Inflammatory macrophage treated with lipopolysaccharide for 1 hour (primary cell): ENCODE measurements at regions not wholly inside any gene's neighbourhood (a gene's known extent, or its start where the extent isn't known, plus 50 kb on each side); places are given as distances from the start of the nearest gene placed in this dataset.

Experiments
- DNase-seq, 2 donors: peaks; one replicate each; pipeline ENCODE4 v3.0.0-alpha.2; 2020 to 2022

DNA sequence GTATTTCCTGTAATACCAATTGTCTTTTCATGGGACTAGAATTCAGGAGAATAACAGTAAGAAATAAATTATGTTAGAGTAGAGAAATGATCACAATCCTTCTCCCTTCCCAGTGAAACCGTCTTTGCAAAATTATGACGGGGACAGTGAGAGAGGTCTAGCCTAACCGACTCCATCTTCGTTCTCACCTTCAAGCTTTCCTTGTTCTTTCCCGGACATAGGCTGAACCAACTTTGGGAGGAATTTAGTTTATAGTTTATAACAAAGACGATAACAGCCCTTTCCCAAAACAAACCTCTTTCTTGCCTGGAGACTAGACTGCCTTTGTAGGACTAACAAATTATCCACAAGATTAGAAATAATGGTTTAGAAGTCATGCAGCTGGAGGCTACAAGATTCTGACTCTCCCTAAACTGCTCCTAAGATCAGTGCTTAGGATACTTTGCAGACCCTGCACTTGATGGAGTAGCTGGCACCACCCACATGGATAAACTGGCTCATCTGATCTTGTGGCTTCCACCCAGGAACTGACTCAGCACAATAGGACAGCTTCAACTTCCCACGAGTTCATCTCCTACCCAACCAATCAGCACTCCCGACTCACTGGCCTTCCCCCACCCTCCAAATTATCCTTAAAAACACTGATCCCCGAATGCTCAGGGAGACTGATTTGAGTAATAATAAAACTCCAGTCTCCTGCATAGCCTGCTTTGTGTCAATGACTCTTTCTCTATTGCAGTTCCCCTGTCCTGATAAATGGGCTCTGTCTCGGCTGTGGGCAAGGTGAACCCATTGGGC lies 521.2 kb upstream of the TBX3 start:
- DNase-seq: no peak

DNA sequence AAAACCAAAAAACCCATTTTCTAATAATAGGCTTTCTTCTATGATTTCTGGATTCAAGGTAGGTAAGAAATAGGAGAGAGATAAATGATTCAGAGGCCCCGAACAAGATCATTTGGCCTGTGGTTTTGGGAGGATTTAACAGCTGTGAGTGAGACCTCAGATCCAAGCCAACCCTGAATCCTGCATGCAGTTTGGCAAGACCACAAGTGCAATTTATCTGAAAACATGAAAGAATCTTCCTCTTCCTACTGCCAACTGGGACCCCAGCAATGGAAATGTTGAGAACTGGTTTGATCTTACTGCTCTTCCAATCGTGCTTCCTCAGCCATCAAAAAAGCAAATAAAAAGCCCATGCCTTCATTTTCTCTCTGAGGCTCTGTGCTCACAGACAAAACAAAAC lies 519.7 kb upstream of the TBX3 start:
- DNase-seq: no peak

DNA sequence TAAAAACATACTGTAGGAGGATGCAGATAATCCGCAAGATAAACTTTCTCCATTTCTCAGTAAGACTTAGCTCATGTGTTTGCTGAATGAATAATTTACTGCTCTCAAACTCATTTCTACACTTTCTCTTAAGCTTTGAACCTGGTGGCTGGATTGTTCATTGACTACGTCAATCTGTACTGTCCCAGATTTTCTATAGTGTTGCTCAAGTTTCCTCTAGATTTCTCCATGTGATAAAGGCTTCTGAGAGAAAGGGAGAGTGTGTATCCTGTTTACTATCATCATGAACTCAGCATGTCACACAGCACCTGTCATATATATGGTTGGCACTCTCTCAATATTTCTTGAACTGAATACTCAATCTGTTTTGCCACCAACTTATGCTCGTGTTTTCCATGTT lies 518.0 kb upstream of the TBX3 start:
- no peak for DNase-seq

DNA sequence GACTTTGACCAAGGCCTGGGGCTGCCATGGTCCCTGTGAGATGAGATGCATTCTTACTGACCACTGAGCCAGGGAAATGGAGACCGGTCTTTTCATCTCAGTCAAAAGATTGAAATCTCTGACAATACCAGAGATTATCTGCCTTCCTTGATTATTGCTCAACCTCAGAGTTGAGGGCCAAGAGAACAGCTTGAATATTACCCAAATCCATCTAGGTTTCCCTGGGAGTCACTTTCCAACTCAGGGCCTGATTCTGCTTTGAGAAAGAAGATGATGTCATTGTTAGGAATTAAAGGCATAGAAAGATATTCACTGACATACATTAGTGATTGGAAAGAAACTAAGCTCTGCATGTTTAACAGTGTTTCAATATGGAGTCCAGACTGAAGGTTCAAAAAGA lies 515.9 kb upstream of the TBX3 start:
- DNase-seq: no peak

DNA sequence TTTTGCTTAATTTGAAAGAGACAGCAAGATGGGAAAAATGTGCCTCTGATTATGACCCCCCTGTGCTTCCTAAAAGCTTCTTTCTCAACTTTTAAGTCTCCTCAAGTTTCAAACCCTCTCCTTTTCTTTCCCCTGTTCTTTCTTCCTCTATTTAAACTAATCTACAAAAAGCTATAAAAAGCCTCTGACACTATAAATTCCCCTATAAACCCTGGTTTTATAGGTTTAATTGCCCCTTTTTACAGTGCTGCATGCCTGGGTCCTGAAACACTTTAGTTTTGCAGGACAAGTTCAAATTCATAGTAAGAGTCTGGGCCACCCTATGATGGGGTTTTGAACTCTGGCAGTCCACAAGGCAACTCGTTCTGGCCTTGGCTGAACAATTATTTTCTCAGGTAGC lies 510.9 kb upstream of the TBX3 start:
- DNase-seq: no peak

DNA sequence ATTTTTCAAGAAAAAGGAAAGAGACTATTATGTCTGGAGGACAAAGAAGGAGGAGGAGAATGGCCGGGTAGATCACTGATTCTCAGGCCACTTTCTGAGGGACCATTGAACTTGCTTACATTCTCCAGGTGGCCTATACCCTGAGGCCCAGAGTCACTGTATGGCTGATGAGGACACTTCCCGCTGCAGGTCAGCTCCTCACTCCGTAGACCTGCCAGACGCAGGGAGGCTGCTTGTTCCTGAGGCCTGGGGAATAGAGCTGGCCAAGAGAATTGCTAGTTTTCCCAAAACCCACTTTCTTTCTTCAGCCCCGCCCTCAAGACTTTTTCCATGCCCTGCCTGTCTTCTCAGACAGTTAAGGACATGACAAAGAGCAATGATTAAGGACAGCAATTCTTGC lies 510.5 kb upstream of the TBX3 start:
- no peak for DNase-seq

DNA sequence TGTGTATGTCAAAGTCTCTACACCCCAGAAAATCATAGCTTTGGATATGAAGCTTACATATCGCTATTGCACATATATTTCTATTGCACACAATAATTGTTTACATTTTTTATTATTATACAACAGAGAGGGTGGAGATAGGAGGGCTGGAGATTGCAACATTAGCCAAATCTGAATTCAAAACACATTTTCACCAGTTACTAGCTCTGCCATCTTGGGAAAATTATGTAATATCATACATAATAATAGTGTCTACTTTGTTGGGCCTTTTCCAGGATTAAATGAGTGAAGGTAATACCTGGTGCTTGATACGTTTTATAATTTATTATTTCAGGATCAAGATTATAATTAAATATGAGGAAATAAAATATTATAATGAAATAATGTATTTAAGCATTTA lies 507.4 kb upstream of the TBX3 start:
- no peak for DNase-seq

DNA sequence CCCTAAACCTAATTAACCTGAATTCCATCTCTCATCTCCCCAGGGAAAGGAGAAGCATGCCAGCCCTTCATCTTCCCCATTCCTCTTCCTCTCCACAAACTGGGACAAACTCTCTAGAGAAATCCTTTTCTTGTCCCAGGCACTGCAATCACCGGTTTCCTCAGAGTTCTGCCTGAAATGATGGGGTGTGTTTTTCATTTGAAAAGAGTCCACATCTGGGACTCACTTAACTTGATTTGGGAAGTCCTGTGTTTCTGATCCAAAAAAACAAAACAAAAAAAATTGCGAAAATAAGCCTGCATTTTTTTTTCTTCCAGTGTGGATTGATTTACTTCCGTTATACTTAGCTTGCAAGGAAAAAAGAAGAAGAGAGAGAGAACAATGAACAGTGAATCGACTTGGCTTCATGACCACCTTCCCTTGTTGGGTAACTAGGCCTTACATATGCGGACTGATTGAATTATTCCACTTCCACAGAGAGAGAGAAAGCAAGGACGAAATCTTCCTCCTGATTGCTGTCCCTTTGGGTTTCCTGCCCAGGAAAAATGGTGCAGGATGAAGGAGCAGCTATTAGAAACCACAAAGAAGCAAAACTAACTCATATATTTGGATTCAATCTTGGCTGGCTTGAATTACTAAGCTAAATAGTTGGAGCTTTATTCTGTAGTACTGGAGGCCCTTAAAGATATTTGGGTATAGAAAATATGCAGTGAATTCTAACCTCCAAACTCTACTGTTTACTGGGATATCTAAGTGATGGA lies 506.2 kb upstream of the TBX3 start:
- no peak for DNase-seq

DNA sequence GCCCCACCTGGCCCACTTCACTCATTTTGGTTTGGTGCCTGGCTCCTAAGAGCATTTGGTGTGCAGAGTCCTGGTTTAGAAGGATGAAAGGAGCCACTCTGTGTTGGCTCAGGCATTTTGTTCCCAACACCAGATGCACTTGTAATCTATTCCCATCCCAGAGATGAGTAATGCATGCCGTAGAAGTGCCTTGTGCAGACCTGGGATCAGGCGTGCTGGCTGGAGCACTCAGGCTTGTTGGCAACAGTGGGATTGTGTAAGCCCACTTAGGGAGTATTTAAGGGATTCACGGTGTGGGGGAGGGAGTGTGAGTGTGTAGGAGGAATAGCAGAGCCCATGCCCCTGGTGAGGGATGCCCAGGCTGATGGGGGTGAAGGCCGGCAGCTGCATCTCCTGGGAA lies 501.5 kb upstream of the TBX3 start:
- DNase-seq: no peak

DNA sequence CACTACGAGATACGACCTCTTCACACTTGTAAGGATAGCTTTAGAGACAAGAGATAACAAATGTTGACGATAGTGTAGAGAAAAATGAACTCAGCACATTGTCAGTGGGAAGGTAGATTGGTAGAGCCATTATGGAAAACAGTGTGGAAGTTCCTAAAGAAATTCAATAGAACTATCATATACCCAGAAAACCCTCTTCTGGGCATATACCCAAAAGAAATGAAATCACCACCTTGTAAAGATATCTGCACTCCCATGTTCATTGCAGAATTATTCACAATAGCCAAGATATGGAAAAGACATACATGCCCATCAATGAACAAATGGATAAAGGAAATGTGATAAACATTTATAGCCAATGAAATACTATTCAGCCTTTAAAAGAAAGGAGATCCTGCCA lies 499.8 kb upstream of the TBX3 start:
- DNase-seq: no peak

DNA sequence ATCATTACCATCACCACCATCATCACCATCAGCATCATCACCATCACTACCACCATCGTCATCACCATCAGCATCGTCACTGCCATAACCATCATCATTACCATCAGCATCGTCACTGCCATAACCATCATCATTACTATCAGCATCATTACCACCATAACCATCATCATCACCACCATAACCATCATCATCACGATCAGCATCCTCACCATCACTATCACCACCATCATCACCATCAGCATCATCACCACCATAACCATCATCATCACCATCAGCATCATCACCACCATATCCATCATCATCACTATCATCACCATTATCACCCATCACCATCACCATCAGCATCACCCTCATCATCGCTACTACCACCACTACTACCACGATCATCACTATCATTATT lies 493.9 kb upstream of the TBX3 start:
- DNase-seq: no peak

DNA sequence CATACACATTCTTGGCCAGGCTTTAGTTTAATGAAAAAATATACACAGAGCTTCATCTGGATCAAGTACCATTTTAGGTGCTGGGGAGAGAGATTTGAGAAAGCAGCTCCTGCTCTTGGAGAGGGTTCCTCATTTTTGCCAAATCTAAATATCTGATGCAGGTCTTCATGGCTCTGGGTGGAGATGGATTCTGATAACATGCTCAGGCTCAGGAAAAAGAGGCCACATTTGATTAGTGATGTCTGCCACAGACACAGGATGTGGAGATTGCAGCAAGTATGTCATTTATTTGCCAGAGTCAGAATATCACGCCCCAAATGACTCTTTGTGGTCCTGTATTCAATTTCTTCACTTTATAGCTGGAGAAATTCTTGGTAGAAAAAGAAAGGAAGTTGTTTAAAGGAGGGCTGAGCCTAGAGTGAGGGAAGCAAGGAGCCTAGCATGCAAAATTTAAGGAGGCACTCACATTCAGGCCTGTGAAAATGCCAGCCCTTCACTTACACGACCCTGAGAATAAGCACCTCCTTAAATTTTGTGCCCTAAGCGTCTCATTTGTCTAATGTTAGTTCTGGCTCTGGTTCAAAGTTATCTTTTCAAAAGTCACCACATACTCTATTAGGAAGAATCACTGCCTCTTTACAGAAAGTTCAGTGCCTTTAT lies 492.9 kb upstream of the TBX3 start:
- no peak for DNase-seq

DNA sequence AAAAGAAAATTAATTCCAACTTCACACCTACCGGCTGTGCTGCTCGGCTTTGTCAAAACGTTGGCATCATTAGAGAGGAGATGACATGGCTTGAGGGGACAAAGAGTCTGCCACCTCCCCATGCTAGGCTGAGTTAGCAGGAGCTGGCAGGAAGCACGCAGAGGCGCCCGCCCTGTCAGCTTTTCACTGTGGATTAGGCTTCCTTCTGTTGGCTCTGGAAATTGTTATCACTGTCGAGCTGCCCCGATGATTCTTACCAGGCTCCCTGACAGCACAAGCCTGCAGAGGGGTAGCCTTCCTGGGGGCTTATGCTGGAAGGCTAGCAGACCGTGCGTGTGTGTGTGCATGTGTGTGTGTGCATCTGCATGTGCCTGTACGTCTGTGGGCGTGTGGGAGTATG lies 490.9 kb upstream of the TBX3 start:
- DNase-seq: no peak

DNA sequence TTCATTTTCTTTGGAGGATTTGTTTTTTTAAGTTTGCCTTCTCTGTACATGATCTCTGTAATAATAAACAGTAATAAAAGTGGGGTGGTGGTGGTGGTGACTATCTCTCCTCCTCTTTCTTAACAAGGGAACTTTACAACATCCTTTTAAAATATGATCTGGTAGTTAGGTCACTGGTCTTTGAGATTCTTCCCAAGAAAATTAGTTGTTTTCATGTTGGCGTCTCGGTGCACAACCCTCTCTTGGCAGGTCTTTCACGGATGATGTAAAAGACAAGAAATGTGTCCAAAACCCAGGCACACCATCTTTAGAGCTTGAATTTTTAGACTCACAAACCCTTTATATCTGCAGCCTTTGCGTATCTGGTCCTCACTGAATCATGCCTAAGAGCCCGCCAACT lies 488.5 kb upstream of the TBX3 start:
- DNase-seq: no peak

DNA sequence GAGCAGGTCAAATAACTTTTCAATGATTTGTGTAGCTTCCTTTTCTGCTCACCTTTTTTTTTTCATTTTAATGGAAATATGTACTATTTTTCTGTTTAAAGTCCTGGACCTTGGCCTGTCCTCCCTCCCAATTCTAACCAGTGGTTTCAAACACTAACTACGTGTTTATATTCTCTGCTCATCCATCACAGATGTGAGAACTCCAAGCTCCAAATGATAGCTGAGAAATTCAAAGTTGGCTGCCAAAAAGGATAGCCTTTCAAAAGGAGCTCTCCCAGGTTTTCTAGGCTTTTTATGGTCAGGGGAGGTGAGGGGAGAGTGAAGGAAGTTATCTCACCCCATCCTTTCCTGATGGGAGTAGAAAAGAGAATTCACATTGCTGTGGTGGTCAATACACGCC lies 486.0 kb upstream of the TBX3 start:
- DNase-seq: no peak

DNA sequence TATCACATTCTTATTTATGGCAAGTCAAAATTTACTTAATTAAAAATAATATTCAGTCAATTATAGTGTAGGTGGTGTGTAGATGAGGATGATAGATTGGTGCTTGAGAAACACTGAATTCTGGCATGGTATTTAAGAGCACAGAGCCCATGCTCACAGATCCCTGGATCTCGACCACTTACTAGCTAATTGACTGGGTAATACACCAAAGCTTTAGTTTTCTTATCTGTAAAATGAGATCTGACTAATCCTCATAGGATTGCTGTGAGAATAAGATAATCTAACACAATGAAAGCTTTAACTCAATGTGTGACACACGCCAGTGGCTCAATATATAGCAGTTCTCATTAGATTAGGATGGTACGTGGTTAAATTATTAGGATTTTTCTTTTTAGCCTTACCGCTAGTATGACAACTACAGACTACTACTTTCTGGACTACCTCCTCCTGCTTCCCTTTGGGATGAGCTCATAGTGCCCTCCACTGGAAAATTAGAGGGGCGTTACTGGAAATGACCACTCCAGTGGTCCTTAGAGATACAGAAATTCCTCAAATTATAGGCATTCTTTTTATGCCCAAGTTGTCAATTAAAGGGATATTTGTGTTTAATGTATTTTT lies 482.8 kb upstream of the TBX3 start:
- DNase-seq: no peak

DNA sequence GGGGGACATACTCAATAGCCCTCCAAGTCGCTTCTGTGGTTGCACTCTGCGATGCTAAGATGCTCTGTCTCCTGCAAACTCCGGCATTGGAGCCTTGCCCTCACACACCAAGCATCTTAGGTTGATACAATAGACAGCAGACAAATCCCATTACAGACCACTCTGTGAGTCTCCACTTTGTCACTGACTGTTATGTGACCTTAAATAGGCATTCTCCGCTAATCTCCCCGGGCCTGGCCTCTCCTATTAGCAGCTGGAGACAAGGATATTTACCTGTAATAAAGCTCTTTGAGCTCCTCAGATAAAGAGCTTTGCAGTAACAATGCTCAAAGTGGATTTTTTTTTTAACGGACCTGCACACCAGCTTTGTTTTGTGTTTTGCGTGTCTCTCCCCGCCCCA lies 479.7 kb upstream of the TBX3 start:
- no peak for DNase-seq

DNA sequence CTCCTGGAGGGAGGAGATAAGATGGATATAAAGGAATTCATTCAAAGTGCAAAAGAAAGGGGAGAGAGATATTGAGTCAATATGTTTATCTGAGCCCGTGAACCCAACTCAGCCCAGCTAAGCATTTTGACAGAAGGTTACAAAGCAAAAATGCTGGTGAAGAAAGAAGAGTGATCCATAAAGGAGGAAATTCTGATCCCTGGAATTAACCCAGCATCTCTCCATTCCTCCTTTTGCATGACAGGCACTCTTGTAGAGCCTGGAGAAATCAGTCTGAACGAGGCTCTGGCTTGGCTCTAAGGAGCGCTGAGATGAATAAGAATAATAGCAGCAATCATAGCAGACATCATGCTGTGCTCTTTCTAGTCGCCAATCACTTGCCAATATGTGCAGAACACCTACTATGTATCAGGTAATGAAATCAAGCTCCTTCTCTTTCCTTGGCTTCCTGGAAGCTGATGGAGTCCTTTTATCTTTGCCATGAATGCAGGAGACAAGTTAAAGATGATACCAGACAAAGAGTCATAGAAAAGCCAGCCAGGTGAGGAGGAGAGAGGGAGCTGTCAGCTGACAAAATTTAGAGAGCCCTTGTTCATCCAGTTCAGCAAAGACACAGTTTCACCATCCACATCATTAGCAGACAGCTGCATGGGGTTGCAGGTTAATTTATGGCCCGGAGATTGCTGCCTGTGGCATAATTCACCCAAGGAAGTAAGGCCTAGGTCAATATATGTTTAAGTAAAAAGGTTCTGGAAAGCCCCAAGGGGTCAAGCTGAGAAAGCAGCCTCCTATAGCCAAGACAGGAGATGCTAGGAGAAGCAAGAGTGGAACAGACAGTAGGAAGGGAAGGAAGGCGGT lies 476.5 kb upstream of the TBX3 start:
- no peak for DNase-seq

DNA sequence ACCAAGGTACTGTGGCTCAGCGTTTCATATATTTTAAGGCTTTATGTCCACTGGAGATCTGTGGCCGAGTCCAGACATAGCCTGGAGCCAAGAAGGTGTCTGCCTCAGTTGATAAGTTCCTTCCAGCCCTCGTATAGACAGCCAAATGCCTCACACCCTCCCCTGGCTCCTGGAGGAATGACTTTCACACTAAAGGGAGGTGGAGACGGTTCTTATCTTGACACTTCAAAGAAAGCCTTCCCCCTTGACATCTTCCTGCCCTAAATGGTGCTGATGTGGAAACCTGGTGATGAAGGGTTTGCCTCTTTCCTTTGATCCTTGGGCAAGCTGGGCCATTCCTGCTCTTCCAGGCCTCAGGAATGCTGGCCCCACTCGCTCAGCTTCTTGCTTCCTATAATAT lies 474.8 kb upstream of the TBX3 start:
- no peak for DNase-seq

DNA sequence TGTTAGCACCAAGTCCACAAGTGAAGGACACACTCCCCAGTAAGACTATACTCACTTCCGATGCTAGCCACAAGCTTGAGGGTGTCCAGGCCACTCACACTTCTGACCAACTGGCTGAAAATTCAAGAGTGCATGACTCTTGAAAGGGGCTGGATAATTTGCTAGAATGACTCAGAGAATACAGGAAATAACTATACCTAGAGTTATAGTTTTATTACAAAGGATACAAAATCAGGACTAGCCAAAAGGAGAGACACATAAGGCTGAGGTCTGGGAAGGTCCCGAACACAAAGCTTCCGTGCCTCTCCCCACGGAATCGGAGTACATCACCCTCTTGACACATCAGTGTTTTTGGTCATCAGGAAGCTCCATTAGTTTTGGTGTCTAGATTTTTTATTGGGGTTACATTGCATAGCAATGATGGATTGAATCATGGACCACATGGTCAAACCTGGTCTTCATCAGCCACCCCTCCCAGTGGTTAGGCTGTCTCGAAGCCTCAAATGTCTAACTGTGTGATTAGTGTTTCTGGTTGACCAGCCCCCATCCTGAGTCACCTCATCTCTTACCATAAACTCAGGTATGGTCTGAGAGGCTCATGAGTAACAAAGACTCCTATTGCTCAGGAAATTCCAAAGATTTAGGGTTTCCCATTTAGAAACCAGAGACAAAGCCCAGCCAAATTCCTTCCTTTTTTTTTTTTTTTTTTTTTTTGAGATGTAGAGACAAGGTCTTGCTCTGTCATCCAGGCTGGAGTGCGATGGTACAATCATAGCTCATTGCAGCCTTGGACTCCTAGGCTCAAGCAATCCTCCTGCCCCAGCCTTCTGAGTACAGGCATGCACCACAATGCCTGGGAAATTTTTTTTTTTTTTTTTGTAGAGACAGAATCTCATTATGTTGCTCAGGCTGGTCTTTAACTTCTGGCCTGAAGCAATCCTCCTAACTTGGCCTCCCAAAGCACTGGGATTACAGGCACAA lies 472.0 kb upstream of the TBX3 start:
- no peak for DNase-seq

DNA sequence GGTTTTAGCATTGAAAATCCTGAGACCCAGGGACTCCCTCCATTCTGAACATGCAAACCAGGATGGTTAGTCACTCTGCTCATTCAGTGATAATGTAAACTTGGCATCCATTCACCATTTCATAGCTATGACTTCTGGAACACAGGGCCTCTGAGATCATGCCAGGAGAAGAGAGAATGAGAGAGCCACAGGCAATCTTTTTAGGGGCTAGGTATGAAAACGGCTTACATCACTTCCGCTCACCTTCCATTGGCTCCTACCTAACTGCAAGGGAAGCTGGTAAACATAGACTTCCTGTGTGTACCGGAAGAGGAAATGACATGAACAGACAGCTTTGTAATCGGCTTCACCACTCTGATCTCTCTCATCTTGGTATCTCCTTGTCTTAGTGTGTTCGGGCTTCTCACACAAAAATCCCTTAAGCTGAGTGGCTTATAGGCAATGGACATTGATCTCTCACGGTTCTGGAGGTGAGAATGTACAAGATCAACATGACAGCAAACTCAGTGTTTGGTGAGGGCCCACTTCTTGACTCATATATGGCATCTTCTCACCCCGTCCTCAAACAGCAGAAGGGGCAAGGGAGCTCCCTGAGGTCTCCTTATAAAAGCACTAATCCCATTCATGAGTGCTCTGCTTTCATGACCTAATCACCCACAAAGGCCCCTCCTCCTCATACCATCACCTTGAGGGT lies 465.9 kb upstream of the TBX3 start:
- no peak for DNase-seq
